GM12878 (cell line): ENCODE measurements at regions not wholly inside any gene's neighbourhood (a gene's known extent, or its start where the extent isn't known, plus 50 kb on each side); places are given as distances from the start of the nearest gene placed in this dataset.

ENCODE experiments used
- ATAC-seq: fragments of 200-7000 bp; cut with Tn5 transposase; 3 replicates; pipeline ENCODE4 v1.9.1; 2020; ENCODE audit warnings: mild to moderate bottlenecking, moderate library complexity
- BruUV-seq: library from RNA; stranded (reverse); fragments of 400-500 nt; replicated peaks from 2 replicates; lab custom pipeline; 2021; lab: Mats Ljungman, UMichigan
- CTCF ChIA-PET: fragments of 300-600 bp; sonication (Branson Sonifier 250); formaldehyde crosslinking; extraction: SDS; loops from one replicate; lab custom pipeline; 2021; ENCODE audit warnings: inconsistent platforms; lab: Yijun Ruan, JAX
- POLR2A ChIA-PET: fragments of 350-600 bp; formaldehyde crosslinking; extraction: SDS; loops from one replicate; lab custom pipeline; 2021; ENCODE audit warnings: inconsistent platforms; lab: Charles Lee
- RAD21 ChIA-PET: fragments of 300-600 bp; sonication (Branson Sonifier 250); formaldehyde crosslinking; loops from one replicate; lab custom pipeline; 2023; ENCODE audit warnings: antibody characterized with exemption; ENCODE audit not compliant: unreplicated experiment; lab: Charles Lee
- SMC1A ChIA-PET: fragments of 300-600 bp; sonication (Branson Sonifier 250); formaldehyde crosslinking; loops from one replicate; lab custom pipeline; 2023; ENCODE audit not compliant: unreplicated experiment, uncharacterized antibody; lab: Charles Lee
- DNase-seq: peaks from one replicate; pipeline ENCODE4 v3.0.0-alpha.2; 2011; ENCODE audit warnings: low read depth, low spot score
- FAIRE-seq: peaks from 3 replicates; lab custom pipeline; 2011; peaks lifted over from hg19 to GRCh38; lab: Jason Lieb, UNC
- H2AFZ ChIP-seq: 2 replicates; pipeline ENCODE4 v1.6.0; 2011; ENCODE audit warnings: low read depth, low read length, control low read depth; ENCODE audit not compliant: control insufficient read depth
- H3K27ac ChIP-seq: 2 replicates; pipeline ENCODE4 v1.5.1; 2011; ENCODE audit warnings: control low read depth; ENCODE audit not compliant: control insufficient read depth, insufficient read depth
- H3K27me3 ChIP-seq, 2 experiments: replicated peaks in 1 of 2; 2 replicates each; pipeline versions ENCODE4 v1.6.0 to v1.6.1; 2011; ENCODE audit warnings: low read length in 1 of 2; ENCODE audit not compliant: control insufficient read depth in 2 of 2, insufficient read depth in 2 of 2
- H3K36me3 ChIP-seq, 2 experiments: 2 replicates each; pipeline ENCODE4 v1.5.1; 2011; ENCODE audit warnings: low read length in 1 of 2; ENCODE audit not compliant: control insufficient read depth in 2 of 2, insufficient read depth in 2 of 2
- H3K4me1 ChIP-seq: 2 replicates; pipeline ENCODE4 v1.6.1; 2011; ENCODE audit warnings: mild to moderate bottlenecking, low read length, moderate library complexity, mixed read lengths; ENCODE audit not compliant: control insufficient read depth, insufficient read depth
- H3K4me2 ChIP-seq: 2 replicates; pipeline ENCODE4 v1.6.0; 2011; ENCODE audit warnings: control low read depth; ENCODE audit not compliant: control insufficient read depth, insufficient read depth
- H3K4me3 ChIP-seq: fragments of 200-600 bp; sonication (generic); 2 replicates; pipeline ENCODE4 v1.5.1; 2016
- H3K79me2 ChIP-seq: 2 replicates; pipeline ENCODE4 v1.6.0; 2011; ENCODE audit warnings: low read length; ENCODE audit not compliant: control insufficient read depth, insufficient read depth
- H3K9ac ChIP-seq: 2 replicates; pipeline ENCODE4 v1.8.0; 2011; ENCODE audit warnings: low read length, control low read depth, mixed read lengths; ENCODE audit not compliant: control insufficient read depth, insufficient read depth
- H3K9me3 ChIP-seq: replicated peaks from 3 replicates; pipeline ENCODE4 v1.5.1; 2011; ENCODE audit warnings: mild to moderate bottlenecking, low read length; ENCODE audit not compliant: control insufficient read depth, insufficient read depth
- H4K20me1 ChIP-seq: 2 replicates; pipeline ENCODE4 v1.6.0; 2011; ENCODE audit not compliant: control insufficient read depth, insufficient read depth
- CBX5 ChIP-seq: sonication (generic); IDR thresholded peaks from 2 replicates; pipeline ENCODE4 v1.6.1; 2016; ENCODE audit warnings: low read depth, moderate library complexity, mild to moderate bottlenecking, inconsistent platforms
- CREB1 ChIP-seq: IDR thresholded peaks from 2 replicates; pipeline ENCODE4 v1.6.1; 2012; ENCODE audit warnings: low read depth, mild to moderate bottlenecking, inconsistent platforms
- DPF2 ChIP-seq: fragments of 450-650 bp; IDR thresholded peaks from 2 replicates; pipeline ENCODE4 v1.6.1; 2017; ENCODE audit warnings: mild to moderate bottlenecking
- FOXK2 ChIP-seq: fragments of 450-650 bp; IDR thresholded peaks from 2 replicates; pipeline ENCODE4 v1.6.1; 2017; ENCODE audit warnings: mild to moderate bottlenecking, moderate library complexity
- IKZF2 ChIP-seq, 2 experiments: fragments of 450-650 bp; IDR thresholded peaks; 2 replicates each; pipeline ENCODE4 v1.6.1; 2017; ENCODE audit warnings: mild to moderate bottlenecking in 2 of 2, moderate library complexity in 2 of 2
- MXI1 ChIP-seq: fragments of 150-350 bp; IDR thresholded peaks from 2 replicates; pipeline ENCODE4 v1.6.1; 2011; ENCODE audit warnings: low read depth, mild to moderate bottlenecking, inconsistent platforms, low read length, improper control_type of control experiment
- NFXL1 ChIP-seq: fragments of 450-650 bp; IDR thresholded peaks from 2 replicates; pipeline ENCODE4 v1.6.1; 2017; ENCODE audit warnings: antibody characterized with exemption, mild to moderate bottlenecking, borderline replicate concordance
- NR2F1 ChIP-seq: fragments of 450-650 bp; conservative IDR thresholded peaks from 2 replicates; pipeline ENCODE4 v1.6.1; 2017; ENCODE audit warnings: mild to moderate bottlenecking
- PML ChIP-seq: IDR thresholded peaks from 2 replicates; pipeline ENCODE4 v1.6.1; 2012; ENCODE audit warnings: low read length, inconsistent platforms
- RUNX3 ChIP-seq: IDR thresholded peaks from 2 replicates; pipeline ENCODE4 v1.6.1; 2012; ENCODE audit warnings: low read length, inconsistent platforms
- YY1 ChIP-seq: IDR thresholded peaks from 2 replicates; pipeline ENCODE4 v1.6.1; 2011; ENCODE audit warnings: low read depth, mild to moderate bottlenecking, low read length
- ZNF207 ChIP-seq: fragments of 450-650 bp; IDR thresholded peaks from 2 replicates; pipeline ENCODE4 v1.6.1; 2014; ENCODE audit warnings: antibody characterized with exemption, mild to moderate bottlenecking, borderline replicate concordance
- WGBS: methylation state at CpG from one replicate; pipeline ENCODE4 v1.1.6; 2016; ENCODE audit warnings: low lambda C conversion rate; ENCODE audit not compliant: insufficient replicate concordance, insufficient coverage; ENCODE audit errors: missing lambda C conversion rate; 5-methylcytosine and 5-hydroxymethylcytosine counted together
- in situ Hi-C: fragments of 300-500 bp; cut with MboI; formaldehyde crosslinking; loops from 9 replicates; pipeline ENCODE4 v1.14.3; 2018; ENCODE audit warnings: mixed read lengths
- intact Hi-C: fragments of 100-400 bp; cut with micrococcal nuclease; formaldehyde crosslinking; loops from one replicate; pipeline ENCODE4 v1.14.2; 2022; ENCODE audit not compliant: unreplicated experiment
- TF ChIP-seq, protein P1 (sequence below): fragments of 450-650 bp; IDR thresholded peaks from 2 replicates; pipeline ENCODE4 v1.6.1; 2016; ENCODE audit warnings: mild to moderate bottlenecking
- TF ChIP-seq, protein P2 (sequence below): fragments of 150-350 bp; IDR thresholded peaks from 2 replicates; pipeline ENCODE4 v1.6.1; 2014; ENCODE audit warnings: mild to moderate bottlenecking, low read depth, low read length
- TF ChIP-seq, protein P3 (sequence below): IDR thresholded peaks from 2 replicates; pipeline ENCODE4 v1.6.1; 2011; ENCODE audit warnings: borderline replicate concordance, low read depth, mild to moderate bottlenecking, moderate library complexity, mixed read lengths, low read length; ENCODE audit not compliant: insufficient read depth; ENCODE audit errors: extremely low read length
- TF ChIP-seq, protein P4 (sequence below): fragments of 450-650 bp; IDR thresholded peaks from 2 replicates; pipeline ENCODE4 v1.6.1; 2017; ENCODE audit warnings: borderline replicate concordance
- TF ChIP-seq, protein P5 (sequence below): fragments of 450-650 bp; IDR thresholded peaks from 2 replicates; pipeline ENCODE4 v1.6.1; 2014; ENCODE audit warnings: mild to moderate bottlenecking

DNA sequence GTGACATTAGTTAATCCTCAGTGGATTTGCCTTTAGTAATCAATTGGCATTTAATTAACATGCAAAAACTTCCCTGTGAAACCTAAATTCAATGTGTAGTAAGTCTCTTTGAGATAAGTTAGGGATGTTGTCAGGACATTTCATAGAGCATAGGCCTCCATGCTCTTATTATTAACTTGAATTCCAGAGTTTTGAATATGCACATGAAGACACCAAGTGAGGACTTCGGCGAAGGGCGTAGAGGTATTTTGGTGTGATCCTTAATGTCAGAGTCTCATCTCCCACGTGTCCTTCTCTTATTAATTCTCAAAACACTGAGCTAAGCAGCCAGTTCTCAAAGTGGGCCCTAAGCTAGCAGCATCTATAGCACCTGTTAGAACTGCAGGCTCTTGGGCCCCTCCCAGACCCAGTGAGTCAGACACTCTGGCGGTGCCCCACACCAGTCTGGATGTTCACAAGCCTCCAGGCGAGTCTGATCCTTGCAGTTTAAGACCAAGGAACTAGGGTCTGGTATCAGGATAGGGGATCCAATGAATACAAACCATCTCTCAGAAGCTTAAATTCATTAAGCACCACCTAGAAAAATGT lies 292.1 kb downstream of the QKI start (continued):
- TF ChIP-seq, protein P1, sequence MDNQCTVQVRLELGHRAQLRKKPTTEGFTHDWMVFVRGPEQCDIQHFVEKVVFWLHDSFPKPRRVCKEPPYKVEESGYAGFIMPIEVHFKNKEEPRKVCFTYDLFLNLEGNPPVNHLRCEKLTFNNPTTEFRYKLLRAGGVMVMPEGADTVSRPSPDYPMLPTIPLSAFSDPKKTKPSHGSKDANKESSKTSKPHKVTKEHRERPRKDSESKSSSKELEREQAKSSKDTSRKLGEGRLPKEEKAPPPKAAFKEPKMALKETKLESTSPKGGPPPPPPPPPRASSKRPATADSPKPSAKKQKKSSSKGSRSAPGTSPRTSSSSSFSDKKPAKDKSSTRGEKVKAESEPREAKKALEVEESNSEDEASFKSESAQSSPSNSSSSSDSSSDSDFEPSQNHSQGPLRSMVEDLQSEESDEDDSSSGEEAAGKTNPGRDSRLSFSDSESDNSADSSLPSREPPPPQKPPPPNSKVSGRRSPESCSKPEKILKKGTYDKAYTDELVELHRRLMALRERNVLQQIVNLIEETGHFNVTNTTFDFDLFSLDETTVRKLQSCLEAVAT, result no peak

DNA sequence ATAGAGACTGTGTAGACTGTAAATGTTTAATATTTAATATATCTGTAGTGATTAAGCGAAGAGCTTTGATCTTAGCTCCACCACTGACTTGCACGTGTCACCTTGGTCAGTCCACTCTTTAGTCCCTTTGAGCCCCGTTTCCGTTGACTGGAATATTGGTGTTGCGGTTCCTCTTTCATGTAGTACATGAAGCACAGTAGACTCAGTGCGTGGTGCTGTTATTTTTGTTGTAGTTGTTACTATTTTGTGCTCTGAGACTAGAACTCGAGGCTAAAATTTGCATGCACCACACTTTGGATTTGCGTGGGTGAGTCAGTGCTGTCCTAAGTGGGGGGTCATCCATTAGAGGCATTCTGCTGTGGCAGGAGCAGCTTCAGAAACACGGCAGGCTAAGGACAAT lies 291.4 kb downstream of the QKI start:
- no peaks in the 10 kb centered on the region for H3K79me2 ChIP-seq
- H3K27ac ChIP-seq, result peak overlapping the region; percentile 68
- WGBS, result 1% methylated on average over 9 of the region's 9 CpGs
- peak; percentile 85 for DNase-seq
- no peaks in the 10 kb centered on the region for H3K27me3 ChIP-seq
- H3K9ac ChIP-seq, result no peak overlapping the region
- in situ Hi-C loops, result no loop called here
- peak; percentile 38 for FAIRE-seq
- H3K9me3 ChIP-seq, result peaks cover 8% of the 10 kb centered on the region
- POLR2A ChIA-PET, result no interaction called here
- H3K4me1 ChIP-seq, result peaks cover 91% of the 10 kb centered on the region
- H3K36me3 ChIP-seq, result no peaks in the 10 kb centered on the region
- no peaks in the 10 kb centered on the region for H4K20me1 ChIP-seq
- peak overlapping the region; percentile 65; the same call in 1 of the 2 replicates for H3K4me2 ChIP-seq
- intact Hi-C loops, result loop anchor here (5.0 kb wide), 3 partner anchors 39 to 289 kb away; no protein-coding TSS in a partner anchor
- RAD21 ChIA-PET, result no interaction called here
- no peak overlapping the region for H2AFZ ChIP-seq
- ATAC-seq, result peak; percentile 66
- H3K4me3 ChIP-seq, result no peak overlapping the region
- BruUV-seq, result no TSS peak
- SMC1A ChIA-PET, result interaction anchor here (0.6 to 0.8 kb wide), 2 partner anchors 66 to 82 kb away, joined by 3 read pairs; no protein-coding TSS in a partner anchor
- CTCF ChIA-PET, result no interaction called here
- TF ChIP-seq, protein P2, sequence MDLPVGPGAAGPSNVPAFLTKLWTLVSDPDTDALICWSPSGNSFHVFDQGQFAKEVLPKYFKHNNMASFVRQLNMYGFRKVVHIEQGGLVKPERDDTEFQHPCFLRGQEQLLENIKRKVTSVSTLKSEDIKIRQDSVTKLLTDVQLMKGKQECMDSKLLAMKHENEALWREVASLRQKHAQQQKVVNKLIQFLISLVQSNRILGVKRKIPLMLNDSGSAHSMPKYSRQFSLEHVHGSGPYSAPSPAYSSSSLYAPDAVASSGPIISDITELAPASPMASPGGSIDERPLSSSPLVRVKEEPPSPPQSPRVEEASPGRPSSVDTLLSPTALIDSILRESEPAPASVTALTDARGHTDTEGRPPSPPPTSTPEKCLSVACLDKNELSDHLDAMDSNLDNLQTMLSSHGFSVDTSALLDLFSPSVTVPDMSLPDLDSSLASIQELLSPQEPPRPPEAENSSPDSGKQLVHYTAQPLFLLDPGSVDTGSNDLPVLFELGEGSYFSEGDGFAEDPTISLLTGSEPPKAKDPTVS, result no peak
- TF ChIP-seq, protein P3, sequence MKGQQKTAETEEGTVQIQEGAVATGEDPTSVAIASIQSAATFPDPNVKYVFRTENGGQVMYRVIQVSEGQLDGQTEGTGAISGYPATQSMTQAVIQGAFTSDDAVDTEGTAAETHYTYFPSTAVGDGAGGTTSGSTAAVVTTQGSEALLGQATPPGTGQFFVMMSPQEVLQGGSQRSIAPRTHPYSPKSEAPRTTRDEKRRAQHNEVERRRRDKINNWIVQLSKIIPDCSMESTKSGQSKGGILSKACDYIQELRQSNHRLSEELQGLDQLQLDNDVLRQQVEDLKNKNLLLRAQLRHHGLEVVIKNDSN, result no peak
- TF ChIP-seq NR2F1 (no peak), RUNX3 (peak; percentile 96), CREB1 (peak; percentile 64; the same call in 1 of the 2 replicates), CBX5 (peak; percentile 70; the same call in 1 of the 2 replicates), PML (peak; percentile 48; the same call in 1 of the 2 replicates), MXI1 (peak; percentile 34; the same call in 1 of the 2 replicates), NFXL1 (no peak), DPF2 (no peak), IKZF2 (IDR thresholded peaks at IDR 0.05) (peak; percentile 75 to 87), ZNF207 (no peak), YY1 (0 out of 2 replicates have a peak, but pooled peaks have one; percentile 27), FOXK2 (no peak)
- TF ChIP-seq, protein P4, sequence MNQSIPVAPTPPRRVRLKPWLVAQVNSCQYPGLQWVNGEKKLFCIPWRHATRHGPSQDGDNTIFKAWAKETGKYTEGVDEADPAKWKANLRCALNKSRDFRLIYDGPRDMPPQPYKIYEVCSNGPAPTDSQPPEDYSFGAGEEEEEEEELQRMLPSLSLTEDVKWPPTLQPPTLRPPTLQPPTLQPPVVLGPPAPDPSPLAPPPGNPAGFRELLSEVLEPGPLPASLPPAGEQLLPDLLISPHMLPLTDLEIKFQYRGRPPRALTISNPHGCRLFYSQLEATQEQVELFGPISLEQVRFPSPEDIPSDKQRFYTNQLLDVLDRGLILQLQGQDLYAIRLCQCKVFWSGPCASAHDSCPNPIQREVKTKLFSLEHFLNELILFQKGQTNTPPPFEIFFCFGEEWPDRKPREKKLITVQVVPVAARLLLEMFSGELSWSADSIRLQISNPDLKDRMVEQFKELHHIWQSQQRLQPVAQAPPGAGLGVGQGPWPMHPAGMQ, result no peak
- TF ChIP-seq, protein P5, sequence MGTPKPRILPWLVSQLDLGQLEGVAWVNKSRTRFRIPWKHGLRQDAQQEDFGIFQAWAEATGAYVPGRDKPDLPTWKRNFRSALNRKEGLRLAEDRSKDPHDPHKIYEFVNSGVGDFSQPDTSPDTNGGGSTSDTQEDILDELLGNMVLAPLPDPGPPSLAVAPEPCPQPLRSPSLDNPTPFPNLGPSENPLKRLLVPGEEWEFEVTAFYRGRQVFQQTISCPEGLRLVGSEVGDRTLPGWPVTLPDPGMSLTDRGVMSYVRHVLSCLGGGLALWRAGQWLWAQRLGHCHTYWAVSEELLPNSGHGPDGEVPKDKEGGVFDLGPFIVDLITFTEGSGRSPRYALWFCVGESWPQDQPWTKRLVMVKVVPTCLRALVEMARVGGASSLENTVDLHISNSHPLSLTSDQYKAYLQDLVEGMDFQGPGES, result no peak
